GM19438 (cell line): ENCODE measurements at regions not wholly inside any gene's neighbourhood (a gene's known extent, or its start where the extent isn't known, plus 50 kb on each side); places are given as distances from the start of the nearest gene placed in this dataset.

Experiments
- ATAC-seq: cut with Tn5 transposase; IDR thresholded peaks from one replicate; pipeline ENCODE4 v1.9.1; 2021; ENCODE audit warnings: low read depth; ENCODE audit not compliant: unreplicated experiment

GRCh38 chr7:12779947-12780346, 92.5 kb downstream of the ARL4A start:
- no peak for ATAC-seq

GRCh38 chr7:12783421-12784095, 96.1 kb downstream of the ARL4A start:
- ATAC-seq, result no peak

GRCh38 chr7:12785473-12785872, 98.0 kb downstream of the ARL4A start:
- no peak for ATAC-seq

- no peak for ATAC-seq
Observed at GRCh38 chr7:12786494-12786893, 99.1 kb downstream of the ARL4A start.

- ATAC-seq, result no peak
Observed at GRCh38 chr7:12788171-12788570, 100.7 kb downstream of the ARL4A start.

DNA sequence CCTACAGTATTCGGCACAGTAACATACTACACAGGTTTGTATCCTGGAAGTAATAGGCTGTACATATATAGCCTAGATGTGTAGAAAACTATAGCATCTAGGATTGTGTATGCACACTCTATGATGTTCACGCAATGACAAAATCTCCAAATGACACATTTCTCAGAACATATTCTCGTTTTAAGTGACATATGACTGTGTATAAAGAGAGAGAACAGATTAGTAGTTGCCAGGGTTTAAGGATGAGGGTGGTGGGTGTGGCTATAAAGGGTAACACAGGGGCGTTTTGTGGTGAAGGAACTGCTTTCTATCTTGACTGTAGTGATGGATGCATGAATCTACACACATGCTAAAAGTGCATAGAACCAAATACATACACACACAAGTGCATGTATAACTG, 101.2 kb downstream of the ARL4A start:
- no peak for ATAC-seq

DNA sequence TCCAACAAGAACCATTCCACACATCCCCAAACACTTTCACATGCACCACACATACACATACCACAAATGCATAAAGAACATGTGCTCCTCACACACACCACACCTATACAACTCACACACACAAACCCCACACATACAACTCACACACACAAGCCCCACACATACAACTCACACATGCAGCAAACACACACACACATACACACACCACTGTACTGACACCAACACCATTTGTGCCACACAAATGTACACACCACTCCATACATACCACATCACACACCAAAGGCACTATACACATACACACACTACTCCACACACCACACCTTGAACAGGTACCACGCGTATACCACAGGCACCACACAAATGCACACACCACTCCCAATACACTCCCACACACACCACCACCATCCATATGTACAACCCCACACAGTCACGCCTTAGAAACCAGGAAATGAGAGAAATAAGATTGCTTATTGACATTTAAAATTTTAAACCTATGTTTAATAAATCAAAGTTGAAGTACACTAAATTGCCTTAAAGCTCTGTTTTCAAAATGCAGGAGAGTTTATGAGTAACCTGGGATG, 107.4 kb downstream of the ARL4A start:
- no peak for ATAC-seq

DNA sequence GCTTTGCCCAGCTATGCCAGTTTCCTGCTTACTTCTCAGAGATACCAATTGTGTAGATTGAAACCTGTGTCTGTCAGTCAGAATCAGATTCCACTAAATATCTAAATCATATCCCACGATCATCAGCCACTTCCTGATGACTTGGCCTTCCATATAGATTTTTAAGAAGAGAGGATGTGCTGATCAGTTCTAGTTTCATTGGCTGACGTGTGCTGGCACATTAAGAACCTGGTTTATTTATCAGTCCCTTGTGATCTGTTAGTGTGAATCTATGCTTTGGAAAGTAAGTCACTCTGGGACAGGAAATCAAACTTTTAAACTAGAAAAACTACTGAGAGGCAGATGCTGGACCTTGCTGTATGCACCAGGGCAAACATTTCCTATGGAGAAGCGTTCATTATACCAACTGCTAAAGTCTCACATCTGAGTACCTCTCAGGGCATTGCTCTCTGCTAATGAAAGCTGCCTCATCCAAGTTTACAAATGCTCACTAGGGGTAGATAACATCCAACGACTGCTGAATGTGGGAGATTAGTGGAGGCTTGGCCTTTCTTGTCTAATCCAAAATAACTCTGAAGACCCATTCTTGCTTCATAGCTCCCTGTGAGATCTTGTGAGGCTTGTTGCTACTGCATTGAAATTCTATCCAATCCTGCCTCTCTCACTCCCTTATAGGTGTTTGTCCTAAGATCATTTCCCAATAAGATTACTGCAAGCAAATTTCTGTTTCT, 109.1 kb downstream of the ARL4A start:
- ATAC-seq, result no peak

- ATAC-seq, result no peak
Observed at GRCh38 chr7:12800486-12800885, 113.1 kb downstream of the ARL4A start.

DNA sequence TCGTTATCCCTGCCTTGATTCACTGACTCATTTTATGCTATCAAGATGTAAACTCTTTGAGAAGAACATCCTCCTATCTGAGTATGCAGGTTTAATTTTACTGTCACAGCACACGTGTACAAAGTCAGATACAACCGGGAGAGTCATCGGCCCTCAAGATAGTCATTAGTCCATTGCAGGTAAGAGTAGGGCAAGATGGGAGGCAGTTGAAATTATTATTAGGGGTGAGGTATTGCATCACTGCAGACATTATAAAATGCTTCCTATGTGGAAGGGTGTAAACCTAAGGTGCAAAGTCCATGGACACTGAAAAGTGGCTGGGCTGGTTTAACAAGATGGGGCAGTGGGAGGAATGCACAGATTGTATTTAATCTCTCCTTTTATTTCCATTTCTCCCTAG, 113.7 kb downstream of the ARL4A start:
- ATAC-seq, result no peak

DNA sequence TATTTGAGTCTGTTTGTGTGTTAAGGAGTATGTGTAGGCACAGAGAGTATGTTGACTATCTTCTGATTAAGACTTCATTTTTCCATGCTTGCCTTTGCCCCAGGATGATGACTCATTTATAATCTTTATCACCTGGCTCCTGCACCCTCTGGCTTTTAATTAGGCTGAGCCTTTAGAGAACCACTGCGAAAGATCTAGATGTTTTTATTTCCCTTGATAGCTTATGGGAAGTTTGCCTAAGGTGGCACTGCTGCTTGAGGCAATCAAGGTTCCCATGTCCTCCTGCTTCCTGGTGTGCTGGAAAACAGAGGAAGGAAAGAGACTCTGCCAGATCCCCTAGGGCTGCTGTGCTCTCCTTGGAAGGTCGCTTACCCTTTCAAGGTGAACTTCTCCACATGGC, 114.6 kb downstream of the ARL4A start:
- no peak for ATAC-seq

- ATAC-seq, result no peak
Observed at GRCh38 chr7:12803542-12803941, 116.1 kb downstream of the ARL4A start.

DNA sequence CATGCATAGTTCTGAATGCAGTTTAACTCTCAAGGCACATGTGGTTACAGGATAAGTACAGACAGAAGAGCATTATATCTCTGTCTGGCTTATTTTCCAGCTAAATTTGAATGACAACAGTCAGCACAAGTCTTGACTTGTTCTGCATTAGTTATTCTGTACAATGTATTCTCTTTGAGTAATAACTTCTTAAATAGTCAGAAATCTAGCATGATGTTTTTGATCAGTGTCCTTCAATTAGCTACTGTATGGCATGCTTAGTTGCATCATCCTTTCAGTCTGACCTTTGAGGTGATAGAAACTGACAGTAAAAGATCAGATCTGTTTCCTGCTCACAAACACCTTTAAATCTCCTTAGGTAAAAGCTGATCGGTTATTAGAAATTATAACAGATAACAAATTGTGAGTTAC, 118.1 kb downstream of the ARL4A start:
- ATAC-seq, result no peak

GRCh38 chr7:12805957-12806356, 118.5 kb downstream of the ARL4A start:
- no peak for ATAC-seq

- no peak for ATAC-seq
Observed at GRCh38 chr7:12809476-12809875, 122.0 kb downstream of the ARL4A start.

DNA sequence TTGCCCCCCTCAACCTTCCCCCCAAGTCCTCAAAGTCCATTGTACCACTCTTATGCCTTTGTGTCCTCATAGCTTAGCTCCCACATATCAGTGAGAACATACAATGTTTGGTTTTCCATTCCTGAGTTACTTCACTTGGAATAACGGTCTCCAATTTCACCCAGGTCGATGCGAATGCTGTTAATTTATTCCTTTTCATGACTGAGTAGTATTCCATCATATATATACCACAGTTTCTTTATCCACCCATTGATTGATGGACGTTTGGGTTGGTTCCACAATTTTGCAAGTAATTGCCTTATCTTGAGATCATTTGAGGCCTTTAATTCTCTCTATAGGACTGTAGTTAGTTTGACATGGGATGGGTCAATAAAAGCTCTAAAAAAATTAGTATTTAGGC, 124.7 kb downstream of the ARL4A start:
- ATAC-seq, result no peak

GRCh38 chr7:12814107-12814506, 126.7 kb downstream of the ARL4A start:
- ATAC-seq, result no peak

DNA sequence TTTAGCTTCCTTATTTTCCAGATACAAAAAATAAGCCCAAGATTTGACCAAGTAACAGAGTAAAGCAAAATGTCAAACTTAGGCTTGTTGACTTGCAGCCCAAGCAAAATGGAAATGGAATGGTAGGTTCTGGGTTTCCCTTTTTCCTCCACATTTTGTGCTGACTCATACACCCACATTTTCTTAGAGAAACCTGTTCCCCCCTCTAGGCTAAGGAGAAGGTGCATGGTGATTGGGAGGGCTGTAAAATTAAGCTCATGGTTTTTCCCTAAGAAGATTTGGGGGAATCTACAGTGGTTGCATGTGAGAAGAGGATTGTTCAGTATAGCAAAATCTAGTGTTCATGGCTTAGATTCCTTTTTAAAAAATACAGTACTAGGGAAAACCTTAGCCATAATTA, 127.4 kb downstream of the ARL4A start:
- no peak for ATAC-seq

- ATAC-seq, result no peak
Observed at GRCh38 chr7:12815426-12815825, 128.0 kb downstream of the ARL4A start.

GRCh38 chr7:12815871-12816270, 128.4 kb downstream of the ARL4A start:
- ATAC-seq, result no peak

DNA sequence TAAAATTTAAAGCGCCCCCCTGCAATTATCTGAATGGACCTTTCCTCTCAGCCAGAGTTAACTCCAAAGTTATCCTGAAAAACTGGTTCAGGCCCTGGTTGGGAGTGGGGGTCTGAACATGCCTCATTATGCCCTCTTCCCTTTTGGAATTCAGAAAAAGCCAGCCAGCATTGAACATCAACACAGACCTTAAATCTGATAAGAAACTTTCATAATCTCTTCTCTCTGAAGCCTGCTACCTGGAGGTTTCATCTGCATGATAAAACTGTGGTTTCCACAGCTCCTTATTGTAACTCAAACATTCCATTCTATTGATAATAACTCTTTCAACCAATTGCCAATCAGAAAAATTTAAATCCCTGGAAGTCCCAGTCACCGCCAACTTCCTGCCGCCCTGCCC, 133.3 kb downstream of the ARL4A start:
- no peak for ATAC-seq

DNA sequence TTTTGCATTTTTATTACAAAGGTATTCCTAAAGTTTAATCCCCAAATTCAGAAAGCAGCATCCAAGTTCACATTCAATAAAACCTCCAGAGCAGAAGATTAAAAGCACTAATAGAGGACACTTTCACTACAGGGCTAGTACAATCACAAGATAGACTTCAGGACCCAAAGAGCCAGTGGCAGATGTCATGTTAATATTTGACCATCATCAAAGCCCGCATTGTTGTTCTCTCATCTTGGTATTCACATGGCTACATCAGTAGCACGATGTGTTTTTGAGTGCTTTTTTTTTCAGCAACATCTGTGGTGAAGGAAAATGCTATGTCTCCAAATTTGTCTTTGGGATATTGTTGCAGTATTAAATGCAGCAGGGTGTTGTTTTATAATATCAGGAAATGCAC, 134.3 kb downstream of the ARL4A start:
- no peak for ATAC-seq
